Tibial artery (tissue), 4 donors: ENCODE measurements at regions not wholly inside any gene's neighbourhood (a gene's known extent, or its start where the extent isn't known, plus 50 kb on each side); places are given as distances from the start of the nearest gene placed in this dataset.

ENCODE experiments used
- DNase-seq, 2 donors: peaks; one replicate each; pipeline ENCODE4 v3.0.0-alpha.2; 2019
- H3K27ac ChIP-seq, 2 donors: fragments of 200-600 bp; sonication (generic) in 1 of 2; 1 replicate in 1 of 2; 2 replicates in 1 of 2; pipeline ENCODE4 v1.5.1; 2018 to 2019; ENCODE audit warnings: mild to moderate bottlenecking in 1 of 2
- H3K27me3 ChIP-seq, 2 donors: fragments of 200-600 bp; sonication (generic) in 1 of 2; one replicate each; pipeline versions ENCODE4 v1.5.1 to v1.6.0; 2016 to 2019
- H3K36me3 ChIP-seq, 3 donors: fragments of 200-600 bp; sonication (generic) in 2 of 3; one replicate each; pipeline ENCODE4 v1.5.1; 2016 to 2019; ENCODE audit warnings: mild to moderate bottlenecking in 2 of 3
- H3K4me1 ChIP-seq, 4 donors: fragments of 200-600 bp; sonication (generic) in 2 of 4; 1 replicate in 3 of 4; 2 replicates in 1 of 4; pipeline ENCODE4 v1.5.1; 2016 to 2019
- H3K4me3 ChIP-seq, 2 donors: fragments of 200-600 bp; sonication (generic) in 1 of 2; 1 replicate in 1 of 2; 2 replicates in 1 of 2; pipeline ENCODE4 v1.5.1; 2018 to 2019; ENCODE audit warnings: mild to moderate bottlenecking in 2 of 2
- H3K9me3 ChIP-seq, 3 donors: fragments of 200-600 bp; sonication (generic) in 1 of 3; one replicate each; pipeline ENCODE4 v1.5.1; 2016 to 2019
- CTCF ChIP-seq, 2 experiments: fragments of 200-600 bp in 1 of 2; fragments of 450-650 bp in 1 of 2; IDR thresholded peaks; one replicate each; pipeline ENCODE4 v1.5.1; 2017 to 2019; ENCODE audit warnings: antibody characterized with exemption in 2 of 2, mild to moderate bottlenecking in 1 of 2, moderate library complexity in 1 of 2
- intact Hi-C: fragments of 100-400 bp; cut with DNase I; formaldehyde crosslinking; loops from one replicate; pipeline ENCODE4 v1.15.0; 2023; ENCODE audit warnings: low total_unique reads

GRCh38 chr1:222416001-222416791, 131.7 kb downstream of the HHIPL2 start:
- intact Hi-C loops: no loop called here
- Histone ChIP-seq H3K27me3 (no peaks in the 10 kb centered on the region), H3K36me3 (no peaks in the 10 kb centered on the region), H3K4me1 (no peaks in the 10 kb centered on the region), H3K27ac (no peak overlapping the region), H3K9me3 (no peaks in the 10 kb centered on the region), H3K4me3 (no peak overlapping the region)
- DNase-seq: no peak
- TF ChIP-seq CTCF (IDR thresholded peaks at IDR 0.05): no peak

- Histone ChIP-seq H3K27ac (no peak overlapping the region), H3K27me3 (no peaks in the 10 kb centered on the region), H3K9me3 (no peaks in the 10 kb centered on the region), H3K36me3 (no peaks in the 10 kb centered on the region), H3K4me1 (no peaks in the 10 kb centered on the region), H3K4me3 (no peak overlapping the region)
- intact Hi-C loops: no loop called here
- TF ChIP-seq CTCF (IDR thresholded peaks at IDR 0.05): no peak
- no peak for DNase-seq
These were observed 132.5 kb downstream of the HHIPL2 start for GRCh38 chr1:222415441-222415840.

- Histone ChIP-seq H3K4me3 (no peak overlapping the region), H3K36me3 (no peaks in the 10 kb centered on the region), H3K27me3 (no peaks in the 10 kb centered on the region), H3K9me3 (no peaks in the 10 kb centered on the region), H3K4me1 (no peaks in the 10 kb centered on the region), H3K27ac (no peak overlapping the region)
- intact Hi-C loops: no loop called here
- DNase-seq: no peak
- TF ChIP-seq CTCF (IDR thresholded peaks at IDR 0.05): no peak
These were observed 133.8 kb downstream of the HHIPL2 start for GRCh38 chr1:222413991-222414549.

- no peak for DNase-seq
- no peak overlapping the region for H3K27ac ChIP-seq
- no peaks in the 10 kb centered on the region for H3K27me3 ChIP-seq
- H3K4me3 ChIP-seq: no peak overlapping the region
- no peaks in the 10 kb centered on the region for H3K4me1 ChIP-seq
- intact Hi-C loops: no loop called here
- H3K36me3 ChIP-seq: no peaks in the 10 kb centered on the region
- TF ChIP-seq CTCF (IDR thresholded peaks at IDR 0.05): no peak
- no peaks in the 10 kb centered on the region for H3K9me3 ChIP-seq
These were observed 134.5 kb downstream of the HHIPL2 start for GRCh38 chr1:222413436-222413835.

GRCh38 chr1:222404710-222405109, 143.2 kb downstream of the HHIPL2 start:
- Histone ChIP-seq H3K36me3 (no peaks in the 10 kb centered on the region), H3K9me3 (no peaks in the 10 kb centered on the region), H3K27me3 (no peaks in the 10 kb centered on the region), H3K4me3 (no peak overlapping the region), H3K27ac (no peak overlapping the region), H3K4me1 (no peaks in the 10 kb centered on the region)
- intact Hi-C loops: no loop called here
- no peak for DNase-seq
- TF ChIP-seq CTCF (IDR thresholded peaks at IDR 0.05): no peak
